GM12878 (cell line): ENCODE measurements at regions not wholly inside any gene's neighbourhood (a gene's known extent, or its start where the extent isn't known, plus 50 kb on each side); places are given as distances from the start of the nearest gene placed in this dataset.

Experiments
- ATAC-seq: fragments of 200-7000 bp; cut with Tn5 transposase; 3 replicates; pipeline ENCODE4 v1.9.1; 2020; ENCODE audit warnings: mild to moderate bottlenecking, moderate library complexity
- BruUV-seq: library from RNA; stranded (reverse); fragments of 400-500 nt; replicated peaks from 2 replicates; lab custom pipeline; 2021; lab: Mats Ljungman, UMichigan
- CTCF ChIA-PET: fragments of 300-600 bp; sonication (Branson Sonifier 250); formaldehyde crosslinking; extraction: SDS; loops from one replicate; lab custom pipeline; 2021; ENCODE audit warnings: inconsistent platforms; lab: Yijun Ruan, JAX
- POLR2A ChIA-PET: fragments of 350-600 bp; formaldehyde crosslinking; extraction: SDS; loops from one replicate; lab custom pipeline; 2021; ENCODE audit warnings: inconsistent platforms; lab: Charles Lee
- RAD21 ChIA-PET: fragments of 300-600 bp; sonication (Branson Sonifier 250); formaldehyde crosslinking; loops from one replicate; lab custom pipeline; 2023; ENCODE audit warnings: antibody characterized with exemption; ENCODE audit not compliant: unreplicated experiment; lab: Charles Lee
- SMC1A ChIA-PET: fragments of 300-600 bp; sonication (Branson Sonifier 250); formaldehyde crosslinking; loops from one replicate; lab custom pipeline; 2023; ENCODE audit not compliant: unreplicated experiment, uncharacterized antibody; lab: Charles Lee
- DNase-seq: peaks from one replicate; pipeline ENCODE4 v3.0.0-alpha.2; 2011; ENCODE audit warnings: low read depth, low spot score
- FAIRE-seq: peaks from 3 replicates; lab custom pipeline; 2011; peaks lifted over from hg19 to GRCh38; lab: Jason Lieb, UNC
- H2AFZ ChIP-seq: 2 replicates; pipeline ENCODE4 v1.6.0; 2011; ENCODE audit warnings: low read depth, low read length, control low read depth; ENCODE audit not compliant: control insufficient read depth
- H3K27ac ChIP-seq: 2 replicates; pipeline ENCODE4 v1.5.1; 2011; ENCODE audit warnings: control low read depth; ENCODE audit not compliant: control insufficient read depth, insufficient read depth
- H3K27me3 ChIP-seq, 2 experiments: replicated peaks in 1 of 2; 2 replicates each; pipeline versions ENCODE4 v1.6.0 to v1.6.1; 2011; ENCODE audit warnings: low read length in 1 of 2; ENCODE audit not compliant: control insufficient read depth in 2 of 2, insufficient read depth in 2 of 2
- H3K36me3 ChIP-seq, 2 experiments: 2 replicates each; pipeline ENCODE4 v1.5.1; 2011; ENCODE audit warnings: low read length in 1 of 2; ENCODE audit not compliant: control insufficient read depth in 2 of 2, insufficient read depth in 2 of 2
- H3K4me1 ChIP-seq: 2 replicates; pipeline ENCODE4 v1.6.1; 2011; ENCODE audit warnings: mild to moderate bottlenecking, low read length, moderate library complexity, mixed read lengths; ENCODE audit not compliant: control insufficient read depth, insufficient read depth
- H3K4me2 ChIP-seq: 2 replicates; pipeline ENCODE4 v1.6.0; 2011; ENCODE audit warnings: control low read depth; ENCODE audit not compliant: control insufficient read depth, insufficient read depth
- H3K4me3 ChIP-seq: fragments of 200-600 bp; sonication (generic); 2 replicates; pipeline ENCODE4 v1.5.1; 2016
- H3K79me2 ChIP-seq: 2 replicates; pipeline ENCODE4 v1.6.0; 2011; ENCODE audit warnings: low read length; ENCODE audit not compliant: control insufficient read depth, insufficient read depth
- H3K9ac ChIP-seq: 2 replicates; pipeline ENCODE4 v1.8.0; 2011; ENCODE audit warnings: low read length, control low read depth, mixed read lengths; ENCODE audit not compliant: control insufficient read depth, insufficient read depth
- H3K9me3 ChIP-seq: replicated peaks from 3 replicates; pipeline ENCODE4 v1.5.1; 2011; ENCODE audit warnings: mild to moderate bottlenecking, low read length; ENCODE audit not compliant: control insufficient read depth, insufficient read depth
- H4K20me1 ChIP-seq: 2 replicates; pipeline ENCODE4 v1.6.0; 2011; ENCODE audit not compliant: control insufficient read depth, insufficient read depth
- CREB1 ChIP-seq: IDR thresholded peaks from 2 replicates; pipeline ENCODE4 v1.6.1; 2012; ENCODE audit warnings: low read depth, mild to moderate bottlenecking, inconsistent platforms
- FOS ChIP-seq: IDR thresholded peaks from 3 replicates; pipeline ENCODE4 v1.6.1; 2011; ENCODE audit warnings: borderline replicate concordance; ENCODE audit not compliant: insufficient read length; ENCODE audit errors: extremely low read depth
- HDAC6 ChIP-seq: fragments of 200-600 bp; sonication (generic); IDR thresholded peaks from one replicate; pipeline ENCODE4 v1.8.0; 2017; ENCODE audit warnings: antibody characterized with exemption; ENCODE audit not compliant: unreplicated experiment
- NFXL1 ChIP-seq: fragments of 450-650 bp; IDR thresholded peaks from 2 replicates; pipeline ENCODE4 v1.6.1; 2017; ENCODE audit warnings: antibody characterized with exemption, mild to moderate bottlenecking, borderline replicate concordance
- RB1 ChIP-seq: fragments of 450-650 bp; formaldehyde crosslinking; IDR thresholded peaks from 2 replicates; pipeline ENCODE4 v1.6.1; 2017; ENCODE audit warnings: mild to moderate bottlenecking, borderline replicate concordance
- STAT3 ChIP-seq: IDR thresholded peaks from 2 replicates; pipeline ENCODE4 v1.6.1; 2011; ENCODE audit warnings: low read depth, low read length, improper control_type of control experiment
- WRNIP1 ChIP-seq: IDR thresholded peaks from 2 replicates; pipeline ENCODE4 v1.6.1; 2011; ENCODE audit warnings: low read depth, low read length, improper control_type of control experiment, borderline replicate concordance
- WGBS: methylation state at CpG from one replicate; pipeline ENCODE4 v1.1.6; 2016; ENCODE audit warnings: low lambda C conversion rate; ENCODE audit not compliant: insufficient replicate concordance, insufficient coverage; ENCODE audit errors: missing lambda C conversion rate; 5-methylcytosine and 5-hydroxymethylcytosine counted together
- in situ Hi-C: fragments of 300-500 bp; cut with MboI; formaldehyde crosslinking; loops from 9 replicates; pipeline ENCODE4 v1.14.3; 2018; ENCODE audit warnings: mixed read lengths
- intact Hi-C: fragments of 100-400 bp; cut with micrococcal nuclease; formaldehyde crosslinking; loops from one replicate; pipeline ENCODE4 v1.14.2; 2022; ENCODE audit not compliant: unreplicated experiment
- TF ChIP-seq, protein P1 (sequence below): fragments of 450-650 bp; IDR thresholded peaks from 2 replicates; pipeline ENCODE4 v1.6.1; 2014; ENCODE audit warnings: mild to moderate bottlenecking
- TF ChIP-seq, protein P2 (sequence below): IDR thresholded peaks from 2 replicates; pipeline ENCODE4 v1.6.1; 2012; ENCODE audit warnings: mild to moderate bottlenecking, low read depth, low read length
- TF ChIP-seq, protein P3 (sequence below): fragments of 150-350 bp; IDR thresholded peaks from 2 replicates; pipeline ENCODE4 v1.6.1; 2016; ENCODE audit warnings: low read depth, low read length
- TF ChIP-seq, protein P4 (sequence below): fragments of 450-650 bp; IDR thresholded peaks from 2 replicates; pipeline ENCODE4 v1.6.1; 2017; ENCODE audit warnings: mild to moderate bottlenecking, moderate library complexity

DNA sequence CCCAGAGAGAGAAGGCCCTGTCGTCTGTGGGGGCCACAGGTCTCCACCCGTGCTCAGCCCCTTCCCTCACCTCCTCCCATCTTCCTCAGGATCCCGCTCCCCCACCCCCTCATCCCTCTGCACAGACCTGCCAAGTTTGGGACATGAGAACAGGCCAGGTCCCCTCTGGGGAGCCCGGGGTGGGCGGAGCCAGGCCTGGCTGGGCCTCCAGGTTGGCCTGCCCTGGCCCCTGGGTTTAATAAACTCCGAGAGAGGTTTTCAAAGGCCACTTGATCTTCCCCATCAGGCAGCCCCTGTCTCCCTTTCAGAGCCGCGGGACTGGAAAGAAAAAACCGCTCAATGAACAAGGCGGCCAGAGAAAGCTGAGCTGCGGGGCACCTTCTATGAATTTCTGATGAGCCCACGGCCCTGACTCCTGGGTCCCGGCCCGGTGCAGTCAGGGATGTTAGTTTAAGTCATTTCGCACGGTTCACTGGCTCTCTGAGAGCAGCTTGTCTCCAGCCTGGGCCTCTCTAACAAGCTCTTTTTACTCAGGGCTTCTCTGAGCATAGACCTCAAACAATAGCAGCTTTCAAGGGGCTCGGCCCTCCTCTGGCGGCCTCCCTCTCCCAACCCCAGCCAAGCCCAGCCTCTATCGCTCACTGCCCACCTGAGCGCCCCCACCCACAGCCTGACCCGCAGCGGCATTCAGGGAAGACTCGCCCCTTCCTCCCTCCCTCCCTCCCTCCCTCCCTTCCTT, 64.8 kb downstream of the RPUSD4 start:
- Histone ChIP-seq H3K4me1 (no peaks in the 10 kb centered on the region), H3K79me2 (no peaks in the 10 kb centered on the region), H3K9ac (no peak overlapping the region), H4K20me1 (no peaks in the 10 kb centered on the region), H2AFZ (no peak overlapping the region), H3K4me3 (no peak overlapping the region), H3K27ac (no peak overlapping the region), H3K4me2 (no peak overlapping the region), H3K9me3 (no peaks in the 10 kb centered on the region), H3K36me3 (no peaks in the 10 kb centered on the region), H3K27me3 (peaks cover 1 to 3% of the 10 kb centered on the region in 2 experiments; a peak in 2 of 4 replicates)
- ChIA-PET SMC1A (no interaction called here), CTCF (no interaction called here), POLR2A (no interaction called here), RAD21 (no interaction called here)
- ATAC-seq = peak; percentile 41
- no peak for FAIRE-seq
- BruUV-seq = no TSS peak
- WGBS = 23% methylated on average over 19 of the region's 23 CpGs
- intact Hi-C loops (no loop called here), in situ Hi-C loops (no loop called here)
- no peak for DNase-seq
- TF ChIP-seq FOS (no peak), RB1 (no peak), NFXL1 (no peak), STAT3 (no peak), CREB1 (no peak), HDAC6 (no peak), WRNIP1 (no peak)
- TF ChIP-seq, protein P1, sequence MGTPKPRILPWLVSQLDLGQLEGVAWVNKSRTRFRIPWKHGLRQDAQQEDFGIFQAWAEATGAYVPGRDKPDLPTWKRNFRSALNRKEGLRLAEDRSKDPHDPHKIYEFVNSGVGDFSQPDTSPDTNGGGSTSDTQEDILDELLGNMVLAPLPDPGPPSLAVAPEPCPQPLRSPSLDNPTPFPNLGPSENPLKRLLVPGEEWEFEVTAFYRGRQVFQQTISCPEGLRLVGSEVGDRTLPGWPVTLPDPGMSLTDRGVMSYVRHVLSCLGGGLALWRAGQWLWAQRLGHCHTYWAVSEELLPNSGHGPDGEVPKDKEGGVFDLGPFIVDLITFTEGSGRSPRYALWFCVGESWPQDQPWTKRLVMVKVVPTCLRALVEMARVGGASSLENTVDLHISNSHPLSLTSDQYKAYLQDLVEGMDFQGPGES = no peak
- TF ChIP-seq, protein P2, sequence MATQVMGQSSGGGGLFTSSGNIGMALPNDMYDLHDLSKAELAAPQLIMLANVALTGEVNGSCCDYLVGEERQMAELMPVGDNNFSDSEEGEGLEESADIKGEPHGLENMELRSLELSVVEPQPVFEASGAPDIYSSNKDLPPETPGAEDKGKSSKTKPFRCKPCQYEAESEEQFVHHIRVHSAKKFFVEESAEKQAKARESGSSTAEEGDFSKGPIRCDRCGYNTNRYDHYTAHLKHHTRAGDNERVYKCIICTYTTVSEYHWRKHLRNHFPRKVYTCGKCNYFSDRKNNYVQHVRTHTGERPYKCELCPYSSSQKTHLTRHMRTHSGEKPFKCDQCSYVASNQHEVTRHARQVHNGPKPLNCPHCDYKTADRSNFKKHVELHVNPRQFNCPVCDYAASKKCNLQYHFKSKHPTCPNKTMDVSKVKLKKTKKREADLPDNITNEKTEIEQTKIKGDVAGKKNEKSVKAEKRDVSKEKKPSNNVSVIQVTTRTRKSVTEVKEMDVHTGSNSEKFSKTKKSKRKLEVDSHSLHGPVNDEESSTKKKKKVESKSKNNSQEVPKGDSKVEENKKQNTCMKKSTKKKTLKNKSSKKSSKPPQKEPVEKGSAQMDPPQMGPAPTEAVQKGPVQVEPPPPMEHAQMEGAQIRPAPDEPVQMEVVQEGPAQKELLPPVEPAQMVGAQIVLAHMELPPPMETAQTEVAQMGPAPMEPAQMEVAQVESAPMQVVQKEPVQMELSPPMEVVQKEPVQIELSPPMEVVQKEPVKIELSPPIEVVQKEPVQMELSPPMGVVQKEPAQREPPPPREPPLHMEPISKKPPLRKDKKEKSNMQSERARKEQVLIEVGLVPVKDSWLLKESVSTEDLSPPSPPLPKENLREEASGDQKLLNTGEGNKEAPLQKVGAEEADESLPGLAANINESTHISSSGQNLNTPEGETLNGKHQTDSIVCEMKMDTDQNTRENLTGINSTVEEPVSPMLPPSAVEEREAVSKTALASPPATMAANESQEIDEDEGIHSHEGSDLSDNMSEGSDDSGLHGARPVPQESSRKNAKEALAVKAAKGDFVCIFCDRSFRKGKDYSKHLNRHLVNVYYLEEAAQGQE = no peak
- TF ChIP-seq, protein P3, sequence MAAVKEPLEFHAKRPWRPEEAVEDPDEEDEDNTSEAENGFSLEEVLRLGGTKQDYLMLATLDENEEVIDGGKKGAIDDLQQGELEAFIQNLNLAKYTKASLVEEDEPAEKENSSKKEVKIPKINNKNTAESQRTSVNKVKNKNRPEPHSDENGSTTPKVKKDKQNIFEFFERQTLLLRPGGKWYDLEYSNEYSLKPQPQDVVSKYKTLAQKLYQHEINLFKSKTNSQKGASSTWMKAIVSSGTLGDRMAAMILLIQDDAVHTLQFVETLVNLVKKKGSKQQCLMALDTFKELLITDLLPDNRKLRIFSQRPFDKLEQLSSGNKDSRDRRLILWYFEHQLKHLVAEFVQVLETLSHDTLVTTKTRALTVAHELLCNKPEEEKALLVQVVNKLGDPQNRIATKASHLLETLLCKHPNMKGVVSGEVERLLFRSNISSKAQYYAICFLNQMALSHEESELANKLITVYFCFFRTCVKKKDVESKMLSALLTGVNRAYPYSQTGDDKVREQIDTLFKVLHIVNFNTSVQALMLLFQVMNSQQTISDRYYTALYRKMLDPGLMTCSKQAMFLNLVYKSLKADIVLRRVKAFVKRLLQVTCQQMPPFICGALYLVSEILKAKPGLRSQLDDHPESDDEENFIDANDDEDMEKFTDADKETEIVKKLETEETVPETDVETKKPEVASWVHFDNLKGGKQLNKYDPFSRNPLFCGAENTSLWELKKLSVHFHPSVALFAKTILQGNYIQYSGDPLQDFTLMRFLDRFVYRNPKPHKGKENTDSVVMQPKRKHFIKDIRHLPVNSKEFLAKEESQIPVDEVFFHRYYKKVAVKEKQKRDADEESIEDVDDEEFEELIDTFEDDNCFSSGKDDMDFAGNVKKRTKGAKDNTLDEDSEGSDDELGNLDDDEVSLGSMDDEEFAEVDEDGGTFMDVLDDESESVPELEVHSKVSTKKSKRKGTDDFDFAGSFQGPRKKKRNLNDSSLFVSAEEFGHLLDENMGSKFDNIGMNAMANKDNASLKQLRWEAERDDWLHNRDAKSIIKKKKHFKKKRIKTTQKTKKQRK = no peak
- TF ChIP-seq, protein P4, sequence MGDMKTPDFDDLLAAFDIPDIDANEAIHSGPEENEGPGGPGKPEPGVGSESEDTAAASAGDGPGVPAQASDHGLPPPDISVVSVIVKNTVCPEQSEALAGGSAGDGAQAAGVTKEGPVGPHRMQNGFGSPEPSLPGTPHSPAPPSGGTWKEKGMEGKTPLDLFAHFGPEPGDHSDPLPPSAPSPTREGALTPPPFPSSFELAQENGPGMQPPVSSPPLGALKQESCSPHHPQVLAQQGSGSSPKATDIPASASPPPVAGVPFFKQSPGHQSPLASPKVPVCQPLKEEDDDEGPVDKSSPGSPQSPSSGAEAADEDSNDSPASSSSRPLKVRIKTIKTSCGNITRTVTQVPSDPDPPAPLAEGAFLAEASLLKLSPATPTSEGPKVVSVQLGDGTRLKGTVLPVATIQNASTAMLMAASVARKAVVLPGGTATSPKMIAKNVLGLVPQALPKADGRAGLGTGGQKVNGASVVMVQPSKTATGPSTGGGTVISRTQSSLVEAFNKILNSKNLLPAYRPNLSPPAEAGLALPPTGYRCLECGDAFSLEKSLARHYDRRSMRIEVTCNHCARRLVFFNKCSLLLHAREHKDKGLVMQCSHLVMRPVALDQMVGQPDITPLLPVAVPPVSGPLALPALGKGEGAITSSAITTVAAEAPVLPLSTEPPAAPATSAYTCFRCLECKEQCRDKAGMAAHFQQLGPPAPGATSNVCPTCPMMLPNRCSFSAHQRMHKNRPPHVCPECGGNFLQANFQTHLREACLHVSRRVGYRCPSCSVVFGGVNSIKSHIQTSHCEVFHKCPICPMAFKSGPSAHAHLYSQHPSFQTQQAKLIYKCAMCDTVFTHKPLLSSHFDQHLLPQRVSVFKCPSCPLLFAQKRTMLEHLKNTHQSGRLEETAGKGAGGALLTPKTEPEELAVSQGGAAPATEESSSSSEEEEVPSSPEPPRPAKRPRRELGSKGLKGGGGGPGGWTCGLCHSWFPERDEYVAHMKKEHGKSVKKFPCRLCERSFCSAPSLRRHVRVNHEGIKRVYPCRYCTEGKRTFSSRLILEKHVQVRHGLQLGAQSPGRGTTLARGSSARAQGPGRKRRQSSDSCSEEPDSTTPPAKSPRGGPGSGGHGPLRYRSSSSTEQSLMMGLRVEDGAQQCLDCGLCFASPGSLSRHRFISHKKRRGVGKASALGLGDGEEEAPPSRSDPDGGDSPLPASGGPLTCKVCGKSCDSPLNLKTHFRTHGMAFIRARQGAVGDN = no peak
